Upper lobe of right lung (tissue), 1 donor: ENCODE measurements at regions not wholly inside any gene's neighbourhood (a gene's known extent, or its start where the extent isn't known, plus 50 kb on each side); places are given as distances from the start of the nearest gene placed in this dataset.
"Not testable (repeated sequence)": the region's sequence is repeated elsewhere in the genome, so short reads cannot be mapped to it uniquely, and the experiment has no call there.

Source experiments
- ATAC-seq: fragments of 200-7000 bp; cut with Tn5 transposase; one replicate; pipeline ENCODE4 v1.9.1; 2020; ENCODE audit warnings: mild to moderate bottlenecking, moderate library complexity
- DNase-seq: peaks from one replicate; pipeline ENCODE4 v3.0.0-alpha.2; 2020
- H3K27ac ChIP-seq: fragments of 200-600 bp; one replicate; pipeline ENCODE4 v1.8.0; 2022
- H3K27me3 ChIP-seq: fragments of 200-600 bp; one replicate; pipeline ENCODE4 v1.8.0; 2022; ENCODE audit warnings: mild to moderate bottlenecking
- H3K36me3 ChIP-seq: fragments of 200-600 bp; one replicate; pipeline ENCODE4 v1.8.0; 2022
- H3K4me1 ChIP-seq: fragments of 200-600 bp; one replicate; pipeline ENCODE4 v1.8.0; 2022
- H3K4me3 ChIP-seq: fragments of 200-600 bp; one replicate; pipeline ENCODE4 v1.8.0; 2022; ENCODE audit warnings: mild to moderate bottlenecking
- H3K9me3 ChIP-seq: fragments of 200-600 bp; one replicate; pipeline ENCODE4 v1.8.0; 2022
- CTCF ChIP-seq: fragments of 200-600 bp; IDR thresholded peaks from one replicate; pipeline ENCODE4 v1.8.0; 2022; ENCODE audit warnings: antibody characterized with exemption
- intact Hi-C: fragments of 100-400 bp; cut with DNase I; formaldehyde crosslinking; loops from one replicate; pipeline ENCODE4 v1.11.0; 2022
- donor health status: DM: no; HTN: yes; CAD: no; lungs with severe emphysema.

- Histone ChIP-seq H3K4me1 (no peaks in the 10 kb centered on the region), H3K27ac (no peak overlapping the region), H3K27me3 (no peaks in the 10 kb centered on the region), H3K9me3 (no peaks in the 10 kb centered on the region), H3K4me3 (no peak overlapping the region), H3K36me3 (no peaks in the 10 kb centered on the region)
- DNase-seq, result no peak
- no peak for TF ChIP-seq CTCF
- ATAC-seq, result no peak
- intact Hi-C loops, result no loop called here
Measured at GRCh38 chrY:8033200-8033599, 1121.6 kb upstream of the AMELY start.

GRCh38 chrY:8020540-8020939, 1109.0 kb upstream of the AMELY start:
- H3K9me3 ChIP-seq, result no peaks in the 10 kb centered on the region
- TF ChIP-seq CTCF, result no peak
- H3K27me3 ChIP-seq, result no peaks in the 10 kb centered on the region
- no peak overlapping the region for H3K27ac ChIP-seq
- no peak overlapping the region for H3K4me3 ChIP-seq
- intact Hi-C loops, result no loop called here
- no peaks in the 10 kb centered on the region for H3K4me1 ChIP-seq
- DNase-seq, result no peak
- no peak for ATAC-seq
- H3K36me3 ChIP-seq, result no peaks in the 10 kb centered on the region

- intact Hi-C loops, result no loop called here
- Histone ChIP-seq H3K4me1 (no peaks in the 10 kb centered on the region), H3K27me3 (no peaks in the 10 kb centered on the region), H3K36me3 (no peaks in the 10 kb centered on the region), H3K9me3 (no peaks in the 10 kb centered on the region), H3K4me3 (no peak overlapping the region), H3K27ac (no peak overlapping the region)
- no peak for DNase-seq
- no peak for ATAC-seq
- TF ChIP-seq CTCF, result no peak
Measured at GRCh38 chrY:8011515-8011914, 1100.0 kb upstream of the AMELY start.

- no peak for ATAC-seq
- Histone ChIP-seq H3K36me3 (no peaks in the 10 kb centered on the region), H3K27ac (no peak overlapping the region), H3K9me3 (no peaks in the 10 kb centered on the region), H3K4me1 (no peaks in the 10 kb centered on the region), H3K27me3 (no peaks in the 10 kb centered on the region), H3K4me3 (no peak overlapping the region)
- DNase-seq, result no peak
- intact Hi-C loops, result no loop called here
- no peak for TF ChIP-seq CTCF
Measured at GRCh38 chrY:8004196-8004595, 1092.6 kb upstream of the AMELY start.

GRCh38 chrY:7996726-7997125, 1085.2 kb upstream of the AMELY start:
- no peaks in the 10 kb centered on the region for H3K27me3 ChIP-seq
- H3K36me3 ChIP-seq, result no peaks in the 10 kb centered on the region
- ATAC-seq (no peak), DNase-seq (no peak)
- H3K4me3 ChIP-seq, result no peak overlapping the region
- H3K27ac ChIP-seq, result no peak overlapping the region
- intact Hi-C loops, result no loop called here
- H3K4me1 ChIP-seq, result no peaks in the 10 kb centered on the region
- no peaks in the 10 kb centered on the region for H3K9me3 ChIP-seq
- TF ChIP-seq CTCF, result no peak

- ATAC-seq, DNase-seq, intact Hi-C loops: not testable (repeated sequence)
Measured at GRCh38 chrY:7994781-7995180, 1083.2 kb upstream of the AMELY start.

More at GRCh38 chrY:7994781-7995180, 1083.2 kb upstream of the AMELY start:
- not testable (repeated sequence) for H3K27me3 ChIP-seq, H3K36me3 ChIP-seq, H3K4me3 ChIP-seq, H3K9me3 ChIP-seq, H3K4me1 ChIP-seq, H3K27ac ChIP-seq
